ENCODE measurements at regions not wholly inside any gene's neighbourhood (a gene's known extent, or its start where the extent isn't known, plus 50 kb on each side); places are given as distances from the start of the nearest gene placed in this dataset.

DNA sequence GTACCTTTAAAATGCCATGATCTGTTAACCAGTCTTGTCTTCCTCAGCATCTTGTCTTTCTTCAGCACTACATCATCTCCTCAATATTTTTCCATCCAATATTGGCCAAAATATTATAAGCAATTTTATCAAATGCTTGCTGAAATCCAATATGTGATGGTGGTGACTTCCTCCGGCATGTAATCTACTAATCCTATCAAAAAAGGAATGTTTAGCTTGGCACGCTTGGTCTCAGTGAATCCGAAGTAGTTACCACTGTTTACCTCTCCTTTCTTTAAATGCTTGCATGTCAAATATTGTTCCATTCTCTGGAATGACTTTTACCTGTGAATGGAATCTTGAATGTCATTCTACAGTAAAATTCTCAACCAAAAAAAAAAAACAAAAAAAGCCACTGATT is 72.3 kb upstream of the EEA1 start:
- ChIA-PET POLR2A (ENCODE audit: partially characterized antibody) (no interaction called here), CTCF (ENCODE audit: partially characterized antibody) (no interaction called here)
- WGBS, 2 experiments (ENCODE audit: extremely low coverage in 1 of 2, insufficient coverage in 1 of 2, insufficient read length in 1 of 2, insufficient replicate concordance in 2 of 2, low coverage in 1 of 2, low lambda C conversion rate in 2 of 2, missing lambda C conversion rate in 1 of 2), result 89% methylated on average over 3 of the region's 3 CpGs; no CpG with 5 or more reads in 1 of the 2 experiments
- Histone ChIP-seq H3K23ac (ENCODE audit: insufficient read length) (no peak overlapping the region), H2BK20ac (ENCODE audit: low read length) (no peak overlapping the region), H3K27ac (ENCODE audit: low read depth, low read length) (no peak overlapping the region), H4K5ac (ENCODE audit: insufficient read length, low read depth, low read length) (no peak overlapping the region), H3K4me1 (replicated peaks in 1 of 4; ENCODE audit: control insufficient read depth in 3 of 4, insufficient read depth in 4 of 4, low read length in 3 of 4) (0 out of 7 replicates have a peak, but pooled peaks cover 0 to 2% (median 0%) of the 10 kb centered on the region in 4 experiments), H4K91ac (replicated peaks; ENCODE audit: insufficient read length, low read length) (no peak overlapping the region), H3K14ac (ENCODE audit: insufficient read length) (no peak overlapping the region), H3K4ac (replicated peaks; ENCODE audit: insufficient read length, low read depth, low read length) (no peak overlapping the region), H3K79me1 (ENCODE audit: low read depth, low read length) (no peaks in the 10 kb centered on the region), H2BK12ac (ENCODE audit: low read depth, low read length) (no peak overlapping the region), H2BK120ac (replicated peaks; ENCODE audit: low read depth, low read length) (no peak overlapping the region), H3K9me3 (ENCODE audit: insufficient read depth in 2 of 2, low read depth in 1 of 2, low read length in 1 of 2) (no peaks in the 10 kb centered on the region), H3K36me3 (ENCODE audit: control insufficient read depth in 2 of 4, insufficient read depth in 4 of 4, low read length in 3 of 4) (no peaks in the 10 kb centered on the region), H4K8ac (ENCODE audit: extremely low read depth, insufficient read depth, low read length) (no peak overlapping the region), H2AFZ (ENCODE audit: low read length) (no peak overlapping the region), H3K4me3 (ENCODE audit: extremely low read depth in 1 of 4, insufficient read depth in 2 of 4, low read depth in 3 of 4, low read length in 4 of 4) (no peak overlapping the region), H3K18ac (ENCODE audit: extremely low read depth, low read length) (no peak overlapping the region), H3K27me3 (replicated peaks in 1 of 4; ENCODE audit: control insufficient read depth in 3 of 4, extremely low read depth in 1 of 4, insufficient read depth in 3 of 4, low read length in 3 of 4) (no peaks in the 10 kb centered on the region), H2AK5ac (ENCODE audit: low read depth, low read length) (no peak overlapping the region), H3K9ac (replicated peaks in 1 of 4; ENCODE audit: extremely low read depth in 1 of 4, low read depth in 3 of 4, low read length in 3 of 4) (no peak overlapping the region), H2BK15ac (ENCODE audit: low read length) (no peak overlapping the region), H3K79me2 (ENCODE audit: control insufficient read depth in 1 of 2, insufficient read depth in 2 of 2, low read length in 2 of 2) (no peaks in the 10 kb centered on the region), H3K56ac (replicated peaks; ENCODE audit: insufficient read length, low read depth, low read length) (no peak overlapping the region), H3K4me2 (ENCODE audit: insufficient read depth in 1 of 2, low read depth in 2 of 2, low read length in 2 of 2) (no peak overlapping the region), H2BK5ac (ENCODE audit: low read depth, low read length) (no peak overlapping the region), H3K23me2 (ENCODE audit: low read depth, low read length) (no peaks in the 10 kb centered on the region), H4K20me1 (replicated peaks in 1 of 2; ENCODE audit: control insufficient read depth in 1 of 2, insufficient read depth in 2 of 2, low read length in 2 of 2) (no peaks in the 10 kb centered on the region)
- FAIRE-seq (no peak), DNase-seq (ENCODE audit: low read depth in 1 of 2, low spot score in 2 of 2) (no peak)
- TF ChIP-seq RXRA (IDR thresholded peaks at IDR 0.05; ENCODE audit: insufficient read depth, low read depth, low read length) (no peak), BCL11A (IDR thresholded peaks at IDR 0.05; ENCODE audit: low read depth in 2 of 2, low read length in 2 of 2) (no peak), PHF8 (conservative IDR thresholded peaks at IDR 0.05; ENCODE audit: low read depth, low read length) (no peak), EP300 (IDR thresholded peaks at IDR 0.05; ENCODE audit: borderline replicate concordance in 1 of 2, low read depth in 2 of 2, low read length in 2 of 2) (no peak), BACH1 (IDR thresholded peaks at IDR 0.05; ENCODE audit: low read length) (no peak), SUZ12 (IDR thresholded peaks at IDR 0.05; ENCODE audit: low read length) (no peak), JUN (IDR thresholded peaks at IDR 0.05; ENCODE audit: low read depth, low read length) (no peak), NRF1 (IDR thresholded peaks at IDR 0.05; ENCODE audit: low read depth, low read length) (no peak), ZNF274 (IDR thresholded peaks at IDR 0.05; ENCODE audit: borderline replicate concordance, extremely low read depth, low read length) (no peak)
- TF ChIP-seq, protein P1, sequence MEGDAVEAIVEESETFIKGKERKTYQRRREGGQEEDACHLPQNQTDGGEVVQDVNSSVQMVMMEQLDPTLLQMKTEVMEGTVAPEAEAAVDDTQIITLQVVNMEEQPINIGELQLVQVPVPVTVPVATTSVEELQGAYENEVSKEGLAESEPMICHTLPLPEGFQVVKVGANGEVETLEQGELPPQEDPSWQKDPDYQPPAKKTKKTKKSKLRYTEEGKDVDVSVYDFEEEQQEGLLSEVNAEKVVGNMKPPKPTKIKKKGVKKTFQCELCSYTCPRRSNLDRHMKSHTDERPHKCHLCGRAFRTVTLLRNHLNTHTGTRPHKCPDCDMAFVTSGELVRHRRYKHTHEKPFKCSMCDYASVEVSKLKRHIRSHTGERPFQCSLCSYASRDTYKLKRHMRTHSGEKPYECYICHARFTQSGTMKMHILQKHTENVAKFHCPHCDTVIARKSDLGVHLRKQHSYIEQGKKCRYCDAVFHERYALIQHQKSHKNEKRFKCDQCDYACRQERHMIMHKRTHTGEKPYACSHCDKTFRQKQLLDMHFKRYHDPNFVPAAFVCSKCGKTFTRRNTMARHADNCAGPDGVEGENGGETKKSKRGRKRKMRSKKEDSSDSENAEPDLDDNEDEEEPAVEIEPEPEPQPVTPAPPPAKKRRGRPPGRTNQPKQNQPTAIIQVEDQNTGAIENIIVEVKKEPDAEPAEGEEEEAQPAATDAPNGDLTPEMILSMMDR (IDR thresholded peaks at IDR 0.05; ENCODE audit: control extremely low read depth in 1 of 3, insufficient read depth in 1 of 3, low read depth in 1 of 3, low read length in 3 of 3), result no peak
- TF ChIP-seq, protein P2, sequence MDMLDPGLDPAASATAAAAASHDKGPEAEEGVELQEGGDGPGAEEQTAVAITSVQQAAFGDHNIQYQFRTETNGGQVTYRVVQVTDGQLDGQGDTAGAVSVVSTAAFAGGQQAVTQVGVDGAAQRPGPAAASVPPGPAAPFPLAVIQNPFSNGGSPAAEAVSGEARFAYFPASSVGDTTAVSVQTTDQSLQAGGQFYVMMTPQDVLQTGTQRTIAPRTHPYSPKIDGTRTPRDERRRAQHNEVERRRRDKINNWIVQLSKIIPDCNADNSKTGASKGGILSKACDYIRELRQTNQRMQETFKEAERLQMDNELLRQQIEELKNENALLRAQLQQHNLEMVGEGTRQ (IDR thresholded peaks at IDR 0.05; ENCODE audit: low read length), result no peak

All from H1 (cell line).